A549 (cell line): ENCODE measurements at regions not wholly inside any gene's neighbourhood (a gene's known extent, or its start where the extent isn't known, plus 50 kb on each side); places are given as distances from the start of the nearest gene placed in this dataset.

Source experiments
- ATAC-seq, 2 experiments: fragments of 200-7000 bp in 1 of 2; fragments of >200 bp in 1 of 2; cut with Nextera tagmentation in 1 of 2; cut with Tn5 transposase in 1 of 2; 3 replicates each; pipeline versions ENCODE4 v1.8.0 to v1.9.1; 2018 to 2020; ENCODE audit warnings: mild to moderate bottlenecking in 1 of 2, moderate library complexity in 1 of 2
- CTCF ChIA-PET: fragments of 300-600 bp; sonication (Branson Sonifier 250); formaldehyde crosslinking; extraction: SDS; loops from one replicate; lab custom pipeline; 2021; ENCODE audit warnings: antibody characterized with exemption, inconsistent platforms; lab: Yijun Ruan, JAX
- POLR2A ChIA-PET: fragments of 350-600 bp; formaldehyde crosslinking; extraction: SDS; loops from one replicate; lab custom pipeline; 2021; ENCODE audit warnings: antibody characterized with exemption, inconsistent platforms; lab: Yijun Ruan, JAX
- DNase-seq, 2 experiments: peaks; one replicate each; pipeline versions ENCODE4 v3.0.0 to v3.0.0-alpha.2; 2011 to 2016; ENCODE audit warnings: low read depth in 1 of 2, low spot score in 1 of 2
- FAIRE-seq: peaks from 2 replicates; lab custom pipeline; 2011; peaks lifted over from hg19 to GRCh38; lab: Jason Lieb, UNC
- H3K27ac ChIP-seq, 2 experiments: fragments of >200 bp; sonication (Bioruptor Twin); formaldehyde crosslinking; 3 replicates each; pipeline ENCODE4 v1.5.1; 2016 to 2017
- H3K4me1 ChIP-seq: fragments of >200 bp; sonication (Bioruptor Twin); formaldehyde crosslinking; 3 replicates; pipeline ENCODE4 v1.6.1; 2016
- H3K4me2 ChIP-seq: fragments of >200 bp; sonication (Bioruptor Twin); formaldehyde crosslinking; 3 replicates; pipeline ENCODE4 v1.6.1; 2016
- H3K4me3 ChIP-seq: fragments of >200 bp; sonication (Bioruptor Twin); formaldehyde crosslinking; 3 replicates; pipeline ENCODE4 v1.5.1; 2016
- H3K9me3 ChIP-seq: fragments of >200 bp; sonication (Bioruptor Twin); formaldehyde crosslinking; 3 replicates; pipeline ENCODE4 v1.6.1; 2016
- BCL3 ChIP-seq: fragments of >200 bp; sonication (Bioruptor Twin); formaldehyde crosslinking; IDR thresholded peaks from 3 replicates; pipeline ENCODE4 v1.6.1; 2016
- CBX2 ChIP-seq: fragments of 200-600 bp; sonication (generic); IDR thresholded peaks from 2 replicates; pipeline ENCODE4 v1.6.1; 2016; ENCODE audit warnings: low read depth, mild to moderate bottlenecking, borderline replicate concordance
- CBX8 ChIP-seq: fragments of 200-600 bp; sonication (generic); IDR thresholded peaks from 2 replicates; pipeline ENCODE4 v1.6.1; 2016
- CHD2 ChIP-seq: fragments of 150-350 bp; IDR thresholded peaks from 2 replicates; pipeline ENCODE4 v1.6.1; 2014; ENCODE audit warnings: low read length; ENCODE audit not compliant: partially characterized antibody
- CTCF ChIP-seq: fragments of >200 bp; sonication (Bioruptor Twin); formaldehyde crosslinking; IDR thresholded peaks from 3 replicates; pipeline ENCODE4 v1.5.1; 2016
- GATA3 ChIP-seq: IDR thresholded peaks from 2 replicates; pipeline ENCODE4 v1.6.1; 2012; ENCODE audit warnings: borderline replicate concordance
- HDAC2 ChIP-seq: fragments of 200-600 bp; sonication (generic); IDR thresholded peaks from 2 replicates; pipeline ENCODE4 v1.6.1; 2016
- HMGXB4 ChIP-seq: fragments of 250-450 bp; sonication (Bioruptor Pico); IDR thresholded peaks from 2 replicates; pipeline ENCODE4 v1.5.0; 2021; ENCODE audit warnings: mild to moderate bottlenecking, moderate library complexity, borderline replicate concordance
- HOXA7 ChIP-seq: fragments of 250-450 bp; sonication (Bioruptor Pico); IDR thresholded peaks from 2 replicates; pipeline ENCODE4 v1.5.0; 2020; ENCODE audit warnings: mild to moderate bottlenecking, moderate library complexity
- HOXB5 ChIP-seq: fragments of 250-450 bp; sonication (Bioruptor Pico); IDR thresholded peaks from 2 replicates; pipeline ENCODE4 v1.5.0; 2020; ENCODE audit warnings: mild to moderate bottlenecking, moderate library complexity
- KDM5A ChIP-seq: fragments of 200-600 bp; sonication (generic); IDR thresholded peaks from 2 replicates; pipeline ENCODE4 v1.6.1; 2016; ENCODE audit warnings: antibody characterized with exemption, mild to moderate bottlenecking
- MYC ChIP-seq: IDR thresholded peaks from 2 replicates; pipeline ENCODE4 v1.6.1; 2012; ENCODE audit warnings: mild to moderate bottlenecking, inconsistent platforms, low read length, improper control_type of control experiment, borderline replicate concordance
- NFE2L2 ChIP-seq: fragments of 150-350 bp; conservative IDR thresholded peaks from 2 replicates; pipeline ENCODE4 v1.6.1; 2014; ENCODE audit warnings: low read length
- NPAS2 ChIP-seq: fragments of 250-450 bp; sonication (Bioruptor Pico); IDR thresholded peaks from 2 replicates; pipeline ENCODE4 v1.8.0; 2022; ENCODE audit warnings: mild to moderate bottlenecking, moderate library complexity, borderline replicate concordance
- PHF8 ChIP-seq: fragments of 200-600 bp; sonication (generic); IDR thresholded peaks from 2 replicates; pipeline ENCODE4 v1.6.1; 2016; ENCODE audit warnings: low read depth, mild to moderate bottlenecking, antibody characterized with exemption, moderate library complexity, borderline replicate concordance
- POLR2AphosphoS2 ChIP-seq: conservative IDR thresholded peaks from 2 replicates; pipeline ENCODE4 v1.6.1; 2012; ENCODE audit warnings: low read length, improper control_type of control experiment, inconsistent platforms
- RAD21 ChIP-seq, 2 experiments: fragments of >200 bp in 1 of 2; sonication (Bioruptor Twin) in 1 of 2; formaldehyde crosslinking in 1 of 2; IDR thresholded peaks in 1 of 2; conservative IDR thresholded peaks in 1 of 2; 2 replicates in 1 of 2; 3 replicates in 1 of 2; pipeline ENCODE4 v1.6.1; 2012 to 2018; ENCODE audit warnings: inconsistent platforms in 1 of 2
- REST ChIP-seq: fragments of 200-600 bp; sonication (generic); IDR thresholded peaks from 2 replicates; pipeline ENCODE4 v1.6.1; 2016; ENCODE audit warnings: antibody characterized with exemption, mild to moderate bottlenecking, moderate library complexity
- RNF2 ChIP-seq: fragments of 200-600 bp; sonication (generic); IDR thresholded peaks from 2 replicates; pipeline ENCODE4 v1.6.1; 2016; ENCODE audit warnings: low read depth, mild to moderate bottlenecking, antibody characterized with exemption, moderate library complexity, borderline replicate concordance
- SREBF2 ChIP-seq: fragments of 450-650 bp; IDR thresholded peaks from 2 replicates; pipeline ENCODE4 v1.6.1; 2014; ENCODE audit warnings: mild to moderate bottlenecking, moderate library complexity
- TFCP2L1 ChIP-seq: fragments of 250-450 bp; sonication (Bioruptor Pico); IDR thresholded peaks from 2 replicates; pipeline ENCODE4 v1.5.0; 2021; ENCODE audit warnings: mild to moderate bottlenecking
- TP53 ChIP-seq: fragments of 250-450 bp; sonication (Bioruptor Pico); IDR thresholded peaks from 2 replicates; pipeline ENCODE4 v1.5.0; 2021; ENCODE audit warnings: mild to moderate bottlenecking, moderate library complexity
- USF2 ChIP-seq: fragments of 450-650 bp; IDR thresholded peaks from 2 replicates; pipeline ENCODE4 v1.6.1; 2014; ENCODE audit warnings: antibody characterized with exemption
- ZSCAN20 ChIP-seq: fragments of 250-450 bp; sonication (Bioruptor Pico); IDR thresholded peaks from 2 replicates; pipeline ENCODE4 v1.8.0; 2022; ENCODE audit warnings: mild to moderate bottlenecking, moderate library complexity
- WGBS: methylation state at CpG from one replicate; pipeline ENCODE4 v1.1.6; 2017; ENCODE audit errors: missing lambda C conversion rate; 5-methylcytosine and 5-hydroxymethylcytosine counted together

GRCh38 chr6:74991573-74992332 lies 214.1 kb downstream of the COL12A1 start:
- TF ChIP-seq CTCF (no peak), RNF2 (no peak), MYC (no peak), PHF8 (no peak), ZSCAN20 (no peak), KDM5A (no peak), NPAS2 (no peak)
- Histone ChIP-seq H3K27ac (no peak overlapping the region), H3K9me3 (no peaks in the 10 kb centered on the region), H3K4me2 (no peak overlapping the region), H3K4me3 (no peak overlapping the region), H3K4me1 (no peaks in the 10 kb centered on the region)
- POLR2A ChIA-PET, result no interaction called here
- 51% methylated on average over 3 of the region's 3 CpGs for WGBS
- CTCF ChIA-PET, result interaction anchor here (1.3 kb wide), 1 partner anchor 8 kb away, joined by 4 read pairs; no protein-coding TSS in a partner anchor
- ATAC-seq, result no peak
- no peak for FAIRE-seq
- no peak for DNase-seq

- no peak for TF ChIP-seq CHD2
- TF ChIP-seq NFE2L2, result no peak
- no peak for TF ChIP-seq TP53 (CRISPR knock-in tag)
- TF ChIP-seq POLR2AphosphoS2, result no peak
- TF ChIP-seq CBX8, result no peak
- no peak for TF ChIP-seq CBX2
- TF ChIP-seq SREBF2, result no peak
- no peak for TF ChIP-seq GATA3
- no peak for TF ChIP-seq HDAC2
- no peak for TF ChIP-seq HOXB5 (CRISPR knock-in tag)
- TF ChIP-seq TFCP2L1, result no peak
- TF ChIP-seq RAD21 (conservative IDR thresholded peaks at IDR 0.05 in 1 of 2, IDR thresholded peaks at IDR 0.05 in 1 of 2), result no peak
- no peak for TF ChIP-seq USF2
- 50% methylated on average over 7 of the region's 7 CpGs for WGBS
- ATAC-seq (no peak), DNase-seq (no peak), FAIRE-seq (no peak)
- ChIA-PET POLR2A (interaction anchor here (0.7 kb wide), 1 partner anchor 109 kb away, joined by 3 read pairs; no protein-coding TSS in a partner anchor), CTCF (no interaction called here)
- H3K4me1 ChIP-seq, result no peaks in the 10 kb centered on the region
- H3K4me2 ChIP-seq, result no peak overlapping the region
- no peak overlapping the region for H3K27ac ChIP-seq
- H3K9me3 ChIP-seq, result no peaks in the 10 kb centered on the region
- H3K4me3 ChIP-seq, result no peak overlapping the region
Measured at GRCh38 chr6:74979065-74979766, 226.6 kb downstream of the COL12A1 start.

- Histone ChIP-seq H3K9me3 (no peaks in the 10 kb centered on the region), H3K4me3 (no peak overlapping the region), H3K27ac (no peak overlapping the region), H3K4me2 (no peak overlapping the region), H3K4me1 (no peaks in the 10 kb centered on the region)
- 71% methylated on average over 2 of the region's 2 CpGs for WGBS
- ChIA-PET POLR2A (no interaction called here), CTCF (no interaction called here)
- ATAC-seq, result no peak
- FAIRE-seq, result no peak
- no peak for DNase-seq
- TF ChIP-seq SREBF2 (no peak), REST (no peak), HMGXB4 (CRISPR knock-in tag) (no peak), HOXA7 (CRISPR knock-in tag) (no peak), GATA3 (no peak), BCL3 (no peak)
Measured at GRCh38 chr6:74976701-74977100, 229.2 kb downstream of the COL12A1 start.
